C4-2B (cell line): ENCODE measurements at regions not wholly inside any gene's neighbourhood (a gene's known extent, or its start where the extent isn't known, plus 50 kb on each side); places are given as distances from the start of the nearest gene placed in this dataset.

Experiments
- H3K27ac ChIP-seq: fragments of 450-650 bp; 2 replicates; pipeline ENCODE4 v1.5.1; 2017
- CTCF ChIP-seq: fragments of 450-650 bp; conservative IDR thresholded peaks from 2 replicates; pipeline ENCODE4 v1.5.1; 2017; ENCODE audit warnings: mild to moderate bottlenecking
- ZFX ChIP-seq: fragments of 450-650 bp; IDR thresholded peaks from 2 replicates; pipeline ENCODE4 v1.6.1; 2017

GRCh38 chr2:199160677-199161465 is 296.9 kb downstream of the SATB2 start:
- TF ChIP-seq CTCF = no peak
- no peak for TF ChIP-seq ZFX
- no peak overlapping the region for H3K27ac ChIP-seq

- no peak for TF ChIP-seq CTCF
- no peak for TF ChIP-seq ZFX
- no peak overlapping the region for H3K27ac ChIP-seq
These were observed 297.7 kb downstream of the SATB2 start for GRCh38 chr2:199160081-199160480.

GRCh38 chr2:199148076-199148845 is 309.5 kb downstream of the SATB2 start:
- no peak overlapping the region for H3K27ac ChIP-seq
- TF ChIP-seq CTCF (no peak), ZFX (no peak)

- H3K27ac ChIP-seq = no peak overlapping the region
- TF ChIP-seq CTCF = no peak
- TF ChIP-seq ZFX = no peak
These were observed 310.5 kb downstream of the SATB2 start for GRCh38 chr2:199147216-199147615.

GRCh38 chr2:199144546-199144945 is 313.2 kb downstream of the SATB2 start:
- TF ChIP-seq CTCF (no peak), ZFX (no peak)
- no peak overlapping the region for H3K27ac ChIP-seq

GRCh38 chr2:199144036-199144435 is 313.7 kb downstream of the SATB2 start:
- no peak for TF ChIP-seq CTCF
- no peak for TF ChIP-seq ZFX
- no peak overlapping the region for H3K27ac ChIP-seq

GRCh38 chr2:199136681-199137080 is 321.1 kb downstream of the SATB2 start:
- no peak overlapping the region for H3K27ac ChIP-seq
- TF ChIP-seq CTCF = no peak
- TF ChIP-seq ZFX = no peak
